HCT116 (cell line): ENCODE measurements at regions not wholly inside any gene's neighbourhood (a gene's known extent, or its start where the extent isn't known, plus 50 kb on each side); places are given as distances from the start of the nearest gene placed in this dataset.

Experiments used
- ATAC-seq: fragments of 200-7000 bp; cut with Tn5 transposase; 2 replicates; pipeline ENCODE4 v1.9.1; 2020; ENCODE audit warnings: mild to moderate bottlenecking, moderate library complexity
- BruUV-seq: library from RNA; stranded (reverse); fragments of 400-500 nt; replicated peaks from 2 replicates; lab custom pipeline; 2021; lab: Mats Ljungman, UMichigan
- CTCF ChIA-PET: fragments of 300-600 bp; sonication (Branson Sonifier 250); formaldehyde crosslinking; loops from one replicate; lab custom pipeline; 2021; ENCODE audit warnings: antibody characterized with exemption; lab: Charles Lee
- POLR2A ChIA-PET: fragments of 300-600, 350-600 bp; sonication (Branson Sonifier 250); formaldehyde crosslinking; loops from one replicate; lab custom pipeline; 2021; ENCODE audit warnings: antibody characterized with exemption; lab: Charles Lee
- RAD21 ChIA-PET, 2 experiments: fragments of 300-600 bp; sonication (Branson Sonifier 250); formaldehyde crosslinking; loops; one replicate each; lab custom pipeline; 2023; ENCODE audit warnings: low total read pairs in 2 of 2; ENCODE audit not compliant: uncharacterized antibody in 2 of 2, unreplicated experiment in 2 of 2, low non-redundant PET in 1 of 2; lab: Charles Lee
- DNase-seq: peaks from one replicate; pipeline ENCODE4 v3.0.0-alpha.2; 2010; ENCODE audit warnings: low read depth, low spot score
- H2AFZ ChIP-seq: fragments of 200-600 bp; shearing (Covaris generic), sonication (generic); 2 replicates; pipeline ENCODE4 v1.6.1; 2017; ENCODE audit warnings: low read depth, mixed run types, mixed read lengths, antibody characterized with exemption, low read length; ENCODE audit not compliant: poor library complexity, severe bottlenecking
- H3K27ac ChIP-seq: 2 replicates; pipeline ENCODE4 v1.5.1; 2012; ENCODE audit warnings: low read depth, low read length
- H3K27me3 ChIP-seq: fragments of 200-600 bp; sonication (generic); 2 replicates; pipeline ENCODE4 v1.6.1; 2016; ENCODE audit warnings: mixed run types, low read length, mixed read lengths; ENCODE audit not compliant: insufficient read depth
- H3K36me3 ChIP-seq, 2 experiments: fragments of 200-500 bp in 1 of 2; fragments of 200-600 bp in 1 of 2; sonication (Bioruptor generic) in 1 of 2; sonication (generic) in 1 of 2; 2 replicates each; pipeline versions ENCODE4 v1.5.1 to v1.6.1; 2014 to 2016; ENCODE audit warnings: low read length in 2 of 2, inconsistent platforms in 1 of 2, mixed read lengths in 1 of 2, mixed run types in 1 of 2; ENCODE audit not compliant: insufficient read depth in 2 of 2, control insufficient read depth in 1 of 2
- H3K4me1 ChIP-seq, 2 experiments: fragments of 200-600 bp in 1 of 2; sonication (generic) in 1 of 2; 2 replicates each; pipeline versions ENCODE4 v1.5.1 to v1.6.1; 2012 to 2017; ENCODE audit warnings: low read length in 2 of 2, inconsistent platforms in 1 of 2, mild to moderate bottlenecking in 1 of 2, mixed read lengths in 1 of 2, mixed run types in 1 of 2, moderate library complexity in 1 of 2; ENCODE audit not compliant: insufficient read depth in 2 of 2, control insufficient read depth in 1 of 2
- H3K4me2 ChIP-seq: fragments of 200-600 bp; sonication (generic); 2 replicates; pipeline ENCODE4 v1.6.1; 2017; ENCODE audit warnings: mixed run types, low read length, mixed read lengths
- H3K4me3 ChIP-seq, 2 experiments: fragments of 200-600 bp in 1 of 2; sonication (generic) in 1 of 2; replicated peaks in 1 of 2; 2 replicates each; pipeline ENCODE4 v1.5.1; 2011 to 2016; ENCODE audit warnings: low read length in 2 of 2, control low read depth in 1 of 2, low read depth in 1 of 2, mild to moderate bottlenecking in 1 of 2, mixed read lengths in 1 of 2, mixed run types in 1 of 2
- H3K79me2 ChIP-seq: fragments of 200-600 bp; sonication (generic); 2 replicates; pipeline ENCODE4 v1.6.1; 2017; ENCODE audit warnings: mild to moderate bottlenecking, mixed run types, low read length, moderate library complexity, mixed read lengths; ENCODE audit not compliant: insufficient read depth
- H3K9ac ChIP-seq: fragments of 200-600 bp; sonication (generic); 2 replicates; pipeline ENCODE4 v1.6.1; 2016; ENCODE audit warnings: low read length, mixed read lengths
- H3K9me2 ChIP-seq: fragments of 200-600 bp; sonication (generic), shearing (Covaris generic); 2 replicates; pipeline ENCODE4 v1.6.1; 2017; ENCODE audit warnings: mixed run types, mild to moderate bottlenecking, moderate library complexity; ENCODE audit not compliant: insufficient read depth
- H3K9me3 ChIP-seq, 2 experiments: fragments of 200-500 bp in 1 of 2; fragments of 200-600 bp in 1 of 2; sonication (Bioruptor generic) in 1 of 2; sonication (generic) in 1 of 2; 2 replicates each; pipeline ENCODE4 v1.6.1; 2014 to 2017; ENCODE audit warnings: low read length in 2 of 2, mixed read lengths in 2 of 2, inconsistent platforms in 1 of 2, low read depth in 1 of 2, mild to moderate bottlenecking in 1 of 2, mixed run types in 1 of 2, moderate library complexity in 1 of 2; ENCODE audit not compliant: control insufficient read depth in 1 of 2, insufficient read depth in 1 of 2
- H4K20me1 ChIP-seq: fragments of 200-600 bp; sonication (generic), shearing (Covaris generic); 2 replicates; pipeline ENCODE4 v1.6.1; 2017; ENCODE audit warnings: mixed run types, mild to moderate bottlenecking, moderate library complexity; ENCODE audit not compliant: insufficient read depth
- ELF1 ChIP-seq: IDR thresholded peaks from 2 replicates; pipeline ENCODE4 v1.6.1; 2012; ENCODE audit warnings: low read depth, borderline replicate concordance
- EZH2phosphoT487 ChIP-seq: fragments of 200-600 bp; IDR thresholded peaks from 2 replicates; pipeline ENCODE4 v1.6.1; 2018; ENCODE audit warnings: antibody characterized with exemption, borderline replicate concordance
- RAD21 ChIP-seq: IDR thresholded peaks from 2 replicates; pipeline ENCODE4 v1.6.1; 2012; ENCODE audit warnings: low read depth, mild to moderate bottlenecking
- REST ChIP-seq: IDR thresholded peaks from 2 replicates; pipeline ENCODE4 v1.6.1; 2012; ENCODE audit warnings: low read depth
- SRF ChIP-seq: IDR thresholded peaks from 2 replicates; pipeline ENCODE4 v1.6.1; 2012; ENCODE audit warnings: low read depth
- TCF7L2 ChIP-seq: IDR thresholded peaks from 2 replicates; pipeline ENCODE4 v1.7.0; 2011; ENCODE audit warnings: borderline replicate concordance, inconsistent platforms; ENCODE audit not compliant: insufficient read depth, insufficient read length; ENCODE audit errors: extremely low read depth
- YY1 ChIP-seq: IDR thresholded peaks from 2 replicates; pipeline ENCODE4 v1.6.1; 2011; ENCODE audit warnings: low read length, low read depth, moderate library complexity, mild to moderate bottlenecking; ENCODE audit not compliant: insufficient replicate concordance; ENCODE audit errors: extremely low read depth
- ZFX ChIP-seq: fragments of 450-650 bp; IDR thresholded peaks from 2 replicates; pipeline ENCODE4 v1.6.1; 2017
- ZNF274 ChIP-seq: fragments of 200-500 bp; sonication (Bioruptor generic); IDR thresholded peaks from 2 replicates; pipeline ENCODE4 v1.6.1; 2014; ENCODE audit warnings: mild to moderate bottlenecking, low read depth, low read length, inconsistent platforms
- intact Hi-C: fragments of 100-400 bp; cut with micrococcal nuclease; formaldehyde crosslinking; loops from 2 replicates; pipeline ENCODE4 v1.10.0; 2022
- TF ChIP-seq, protein P1 (sequence below): IDR thresholded peaks from 2 replicates; pipeline ENCODE4 v1.6.1; 2012

- Histone ChIP-seq H3K27ac (no peak overlapping the region; the same call in 1 of the 2 replicates), H3K27me3 (no peaks in the 10 kb centered on the region), H3K4me3 (no peak overlapping the region), H3K9me2 (no peaks in the 10 kb centered on the region), H3K9me3 (no peaks in the 10 kb centered on the region), H3K79me2 (peaks cover 98% of the 10 kb centered on the region), H2AFZ (no peak overlapping the region), H3K4me1 (peaks cover 25 to 70% of the 10 kb centered on the region in 2 experiments), H4K20me1 (peaks cover 16% of the 10 kb centered on the region; the same call in 1 of the 2 replicates), H3K9ac (0 out of 2 replicates have a peak overlapping the region, but pooled peaks have one; percentile 11), H3K36me3 (peaks cover 11 to 61% of the 10 kb centered on the region in 2 experiments; a peak in 3 of 4 replicates), H3K4me2 (peak overlapping the region; percentile 11; the same call in 1 of the 2 replicates)
- intact Hi-C loops: loop anchor here (5.0 to 10.0 kb wide), 2 partner anchors 418 to 531 kb away; no protein-coding TSS in a partner anchor
- DNase-seq: no peak
- no peak for TF ChIP-seq REST
- TF ChIP-seq SRF: no peak
- TF ChIP-seq EZH2phosphoT487: no peak
- no peak for TF ChIP-seq RAD21
- BruUV-seq: no TSS peak
- ChIA-PET POLR2A (no interaction called here), CTCF (no interaction called here), RAD21 (no interaction called here)
- no peak for ATAC-seq
Observed at GRCh38 chrX:45846328-45846727, 645.7 kb upstream of the DIPK2B start.

DNA sequence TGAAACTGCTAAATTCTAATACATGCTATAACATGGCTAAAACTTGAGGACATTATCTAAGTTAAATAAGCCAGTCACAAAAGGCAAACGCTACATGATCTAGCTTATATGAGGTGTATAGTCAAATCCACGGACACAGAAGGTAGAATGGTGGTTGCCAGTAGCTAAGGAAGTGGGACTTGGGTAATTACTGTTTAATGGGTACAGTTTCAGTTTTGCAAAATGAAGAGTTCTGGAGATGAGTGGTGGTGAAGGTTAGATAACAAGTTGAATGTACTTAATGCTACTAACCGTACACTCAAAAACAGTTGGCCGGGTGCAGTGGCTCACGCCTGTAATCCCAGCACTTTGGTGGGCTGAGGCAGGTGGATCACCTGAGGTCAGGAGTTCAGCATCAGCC, 644.5 kb upstream of the DIPK2B start:
- no peak overlapping the region for H3K4me3 ChIP-seq
- POLR2A ChIA-PET: no interaction called here
- H3K9me3 ChIP-seq: no peaks in the 10 kb centered on the region
- 0 out of 2 replicates have a peak overlapping the region, but pooled peaks have one; percentile 14 for H3K4me2 ChIP-seq
- no peaks in the 10 kb centered on the region for H3K9me2 ChIP-seq
- peaks cover 11 to 65% of the 10 kb centered on the region in 2 experiments; a peak in 3 of 4 replicates for H3K36me3 ChIP-seq
- no peak overlapping the region for H2AFZ ChIP-seq
- H3K4me1 ChIP-seq: peaks cover 34 to 81% of the 10 kb centered on the region in 2 experiments
- RAD21 ChIA-PET: no interaction called here
- ATAC-seq: no peak
- peaks cover 98% of the 10 kb centered on the region for H3K79me2 ChIP-seq
- H3K9ac ChIP-seq: no peak overlapping the region
- peaks cover 20% of the 10 kb centered on the region; the same call in 1 of the 2 replicates for H4K20me1 ChIP-seq
- no TSS peak for BruUV-seq
- CTCF ChIA-PET: no interaction called here
- no peaks in the 10 kb centered on the region for H3K27me3 ChIP-seq
- no peak overlapping the region for H3K27ac ChIP-seq
- intact Hi-C loops: loop anchor here (5.0 to 10.0 kb wide), 2 partner anchors 420 to 532 kb away; no protein-coding TSS in a partner anchor
- no peak for DNase-seq
- TF ChIP-seq, protein P1, sequence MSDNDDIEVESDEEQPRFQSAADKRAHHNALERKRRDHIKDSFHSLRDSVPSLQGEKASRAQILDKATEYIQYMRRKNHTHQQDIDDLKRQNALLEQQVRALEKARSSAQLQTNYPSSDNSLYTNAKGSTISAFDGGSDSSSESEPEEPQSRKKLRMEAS: no peak
- TF ChIP-seq TCF7L2 (no peak), ZNF274 (no peak), ZFX (no peak), YY1 (no peak), REST (no peak), SRF (no peak), ELF1 (no peak)
